Smooth muscle cell of the brain vasculature (primary cell): ENCODE measurements at regions not wholly inside any gene's neighbourhood (a gene's known extent, or its start where the extent isn't known, plus 50 kb on each side); places are given as distances from the start of the nearest gene placed in this dataset.

Experiments used
- DNase-seq: peaks from one replicate; pipeline ENCODE4 v3.0.0-alpha.2; 2012; ENCODE audit warnings: low read depth, low spot score

DNA sequence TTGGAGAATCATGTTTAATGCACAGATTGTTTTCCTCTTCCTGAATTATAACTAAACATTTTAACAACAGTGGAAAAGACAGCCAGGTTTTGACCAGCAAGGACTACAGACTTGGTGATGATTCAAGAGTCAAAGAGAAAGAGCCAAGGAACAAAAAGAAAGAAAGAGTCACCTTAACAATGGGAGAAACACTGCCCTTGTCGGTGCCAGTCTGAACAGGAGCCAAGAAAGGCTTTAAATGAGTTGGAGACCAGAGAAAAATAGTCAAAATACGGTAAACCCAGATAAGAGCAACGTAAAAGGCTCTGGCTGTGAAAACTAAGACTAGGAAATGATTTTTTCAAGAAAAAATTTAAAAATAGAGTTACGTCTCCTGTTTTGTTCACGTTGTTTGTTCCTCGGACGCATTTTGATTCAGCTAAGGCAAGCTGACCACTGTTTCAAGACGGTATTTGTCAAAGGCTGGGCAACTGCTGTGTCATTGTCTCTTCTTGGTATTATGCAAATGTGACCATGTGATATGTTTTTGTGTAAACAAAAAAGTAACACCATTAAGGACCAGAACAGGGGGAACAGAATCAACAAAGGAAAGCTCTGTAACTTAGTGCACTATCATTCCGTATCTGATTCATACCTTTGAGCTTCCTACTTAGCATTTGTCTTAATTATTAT lies 634.5 kb downstream of the LIG4 start:
- DNase-seq, result no peak

GRCh38 chr13:107576430-107576829 lies 638.9 kb downstream of the LIG4 start:
- DNase-seq, result no peak

DNA sequence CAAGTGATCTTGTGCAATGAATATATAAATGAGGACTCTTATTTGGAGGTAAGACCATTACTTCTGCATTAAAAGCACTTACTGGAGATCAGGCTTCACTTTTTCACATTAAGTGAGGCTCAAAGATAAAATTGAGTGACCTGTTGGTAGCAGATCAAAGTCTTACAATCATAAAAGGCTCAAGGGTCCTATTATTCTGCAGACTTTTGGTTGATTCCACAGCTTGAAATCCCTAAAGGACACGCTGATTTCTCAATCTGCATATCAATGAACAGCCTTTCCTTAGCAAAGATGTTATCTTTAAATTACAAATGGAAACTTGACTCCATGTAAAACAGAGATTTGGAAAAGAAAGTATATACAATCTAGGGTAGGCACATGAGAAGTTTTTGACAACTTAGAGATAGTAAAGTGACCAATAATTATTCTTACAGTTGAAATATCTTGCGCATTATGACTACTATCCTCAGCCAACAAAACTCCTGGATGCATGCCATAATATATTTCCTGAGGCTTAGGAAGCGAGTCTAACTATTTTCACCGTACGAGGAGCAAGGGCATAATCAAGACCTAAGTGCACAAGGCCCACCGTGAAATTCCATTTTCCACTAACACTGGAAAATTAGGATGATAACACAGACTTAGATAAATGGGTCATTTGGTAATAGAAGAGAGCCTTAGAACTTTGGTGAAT lies 640.7 kb downstream of the LIG4 start:
- DNase-seq, result no peak

DNA sequence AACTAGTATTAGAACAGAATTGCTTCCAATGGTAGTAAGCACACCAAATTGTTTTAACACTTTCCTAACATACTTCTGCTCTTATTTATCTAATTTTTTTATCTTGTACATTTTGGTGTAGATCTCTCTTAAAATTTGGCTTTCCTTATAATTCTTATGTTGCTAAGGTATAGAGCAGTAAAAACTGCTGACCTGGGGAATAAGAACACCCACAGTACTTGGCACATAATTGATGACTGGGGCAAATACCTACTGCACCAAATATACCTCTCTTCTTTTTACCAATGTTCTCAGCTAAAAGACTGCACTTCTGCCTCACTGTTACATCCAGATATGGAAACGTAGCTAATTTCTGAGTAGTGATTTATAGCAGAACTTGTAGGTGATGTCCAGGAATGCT lies 642.2 kb downstream of the LIG4 start:
- DNase-seq, result no peak

- DNase-seq, result no peak
These were observed 643.2 kb downstream of the LIG4 start for GRCh38 chr13:107572156-107572555.

DNA sequence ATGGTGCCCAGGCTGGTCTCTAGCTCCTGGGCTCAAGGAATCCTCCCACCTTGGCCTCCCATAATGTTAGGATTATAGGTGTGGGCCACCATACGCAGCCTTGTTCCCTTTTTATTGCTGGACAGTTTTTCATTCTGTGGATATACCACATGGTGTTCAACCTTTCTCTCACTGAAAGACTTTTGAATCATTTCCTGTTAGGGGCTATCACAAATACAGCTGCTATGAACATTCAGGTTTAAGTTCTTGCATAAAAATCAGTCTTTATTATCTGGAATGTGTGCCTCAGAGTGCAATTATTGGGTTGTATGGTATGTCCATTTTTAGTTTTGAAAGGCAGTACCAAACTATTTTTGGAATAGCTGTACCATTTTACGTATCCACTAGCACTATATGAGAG lies 647.2 kb downstream of the LIG4 start:
- DNase-seq, result no peak

DNA sequence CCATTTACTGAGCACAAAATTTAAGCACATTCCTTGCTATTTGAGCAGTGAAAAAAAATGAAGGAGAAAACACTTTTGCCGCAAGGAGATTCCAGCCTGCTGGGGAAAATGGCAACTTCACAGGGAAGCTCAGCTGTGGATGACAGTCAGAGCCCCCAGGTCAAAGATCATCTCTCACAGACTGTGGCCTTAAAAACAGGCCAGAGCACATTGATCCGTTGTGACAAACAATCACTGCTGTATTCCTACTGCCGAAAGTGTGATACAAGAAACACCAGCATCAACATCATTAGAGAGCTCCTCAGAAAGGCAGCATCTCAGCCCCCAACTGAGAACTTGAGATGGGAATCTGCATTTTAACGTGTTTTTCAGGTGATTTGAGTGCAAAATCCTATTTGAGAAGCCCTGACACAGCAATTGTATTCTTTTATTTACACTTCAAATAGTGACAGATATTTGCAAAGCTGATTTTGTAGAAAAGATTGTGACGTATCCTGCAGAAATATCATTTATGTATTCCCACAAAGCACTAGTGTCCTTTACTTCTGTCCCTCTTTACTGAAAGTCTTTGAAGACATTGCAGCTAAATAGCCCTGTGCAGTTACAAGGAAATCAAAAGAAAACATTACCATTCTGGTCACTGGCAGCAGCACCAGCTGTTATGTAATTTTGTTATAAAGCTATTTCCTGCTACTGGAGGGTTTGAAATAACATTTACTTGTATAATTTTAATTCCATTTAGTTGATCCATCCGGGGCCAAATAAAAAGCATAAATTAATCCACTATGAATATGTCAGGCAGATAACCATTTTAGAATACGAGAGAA lies 652.0 kb downstream of the LIG4 start:
- DNase-seq, result no peak

GRCh38 chr13:107562203-107562602 lies 653.1 kb downstream of the LIG4 start:
- no peak for DNase-seq

- DNase-seq, result no peak
These were observed 660.9 kb downstream of the LIG4 start for GRCh38 chr13:107554460-107554859.

- DNase-seq, result no peak
These were observed 661.5 kb downstream of the LIG4 start for GRCh38 chr13:107553838-107554237.

- no peak for DNase-seq
These were observed 663.8 kb downstream of the LIG4 start for GRCh38 chr13:107551521-107551920.

GRCh38 chr13:107548338-107548737 lies 667.0 kb downstream of the LIG4 start:
- no peak for DNase-seq

- DNase-seq, result no peak
These were observed 669.3 kb downstream of the LIG4 start for GRCh38 chr13:107545946-107546502.

DNA sequence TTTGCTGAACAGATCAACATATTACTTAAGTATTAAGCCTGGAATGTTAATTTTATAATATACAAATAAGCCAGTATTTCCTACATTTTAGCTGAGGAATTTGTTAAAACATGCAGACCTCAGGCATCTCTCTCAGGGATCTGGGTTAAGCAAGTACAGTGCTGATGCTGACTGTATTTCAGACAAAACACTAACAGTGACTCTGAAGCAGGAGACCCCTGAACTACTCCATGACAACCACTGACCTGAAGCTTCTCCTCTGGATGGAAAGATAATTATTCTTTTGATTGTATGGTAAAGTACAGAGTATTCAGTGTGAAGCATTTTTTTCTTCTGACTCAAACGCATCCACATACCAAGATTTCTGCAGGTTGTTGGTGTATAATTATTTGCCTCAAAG lies 680.8 kb downstream of the LIG4 start:
- DNase-seq, result no peak

DNA sequence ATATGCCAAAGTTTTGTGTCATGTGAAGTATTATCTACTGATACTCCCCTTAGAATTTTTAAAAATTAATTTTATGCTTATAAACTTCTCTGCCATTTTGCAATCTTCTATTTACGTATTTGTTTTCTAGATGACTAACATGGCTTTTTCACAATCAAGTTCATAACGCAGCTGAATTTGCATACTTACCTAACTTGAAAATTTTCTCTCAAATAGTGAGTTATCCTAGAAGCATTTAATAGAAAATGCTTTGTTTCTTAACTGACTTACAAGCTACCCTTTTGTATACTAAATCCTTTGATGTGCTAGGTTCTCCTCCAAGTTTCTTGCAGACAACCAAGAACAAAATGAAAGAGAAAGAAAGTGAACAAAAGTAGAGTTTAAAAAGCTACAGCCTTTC lies 683.5 kb downstream of the LIG4 start:
- DNase-seq, result no peak

- DNase-seq, result no peak
These were observed 684.2 kb downstream of the LIG4 start for GRCh38 chr13:107531180-107531579.

- DNase-seq, result no peak
These were observed 686.3 kb downstream of the LIG4 start for GRCh38 chr13:107529035-107529434.

- no peak for DNase-seq
These were observed 696.6 kb downstream of the LIG4 start for GRCh38 chr13:107518780-107519179.

DNA sequence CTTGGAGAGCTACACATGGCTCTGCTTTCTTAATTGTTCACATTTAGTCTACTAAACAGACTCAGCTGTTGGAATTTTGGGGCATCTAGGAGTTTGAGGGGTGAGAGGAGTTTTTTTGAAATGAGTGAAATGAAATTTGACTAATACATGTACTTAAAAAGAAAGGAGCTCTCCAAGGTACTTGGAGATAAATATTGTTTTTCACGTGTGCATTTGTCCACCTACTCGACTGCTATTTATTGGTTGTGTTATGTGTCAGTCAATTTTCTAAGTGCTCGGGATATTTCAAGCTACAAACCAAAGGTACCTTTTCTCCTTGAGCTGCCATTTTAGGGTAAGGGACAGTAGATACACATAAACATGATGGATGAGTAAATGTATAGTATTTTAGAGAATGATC lies 697.0 kb downstream of the LIG4 start:
- DNase-seq, result no peak

DNA sequence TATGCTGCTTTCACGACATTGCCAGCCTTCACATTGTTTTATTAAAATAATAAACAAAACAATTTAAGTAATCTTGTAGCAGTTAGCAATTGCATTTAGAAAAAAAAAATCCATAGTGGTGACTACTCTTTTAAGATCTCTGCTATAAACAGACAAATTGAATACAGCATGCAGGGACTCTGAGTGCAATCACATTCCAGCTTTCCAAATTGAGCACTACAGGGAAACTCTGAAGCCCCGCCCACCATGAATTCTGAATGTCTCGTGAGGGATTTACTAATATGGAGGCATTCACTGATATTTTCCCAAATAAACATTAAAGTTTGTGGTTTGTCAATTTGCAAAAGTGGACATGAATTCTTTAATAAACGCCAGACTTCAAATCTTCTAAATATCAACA lies 698.8 kb downstream of the LIG4 start:
- no peak for DNase-seq

GRCh38 chr13:107512551-107512950 lies 702.8 kb downstream of the LIG4 start:
- DNase-seq, result no peak

- DNase-seq, result no peak
These were observed 717.7 kb downstream of the LIG4 start for GRCh38 chr13:107497661-107498060.
